Right lobe of liver (tissue), 6 donors: ENCODE measurements at regions not wholly inside any gene's neighbourhood (a gene's known extent, or its start where the extent isn't known, plus 50 kb on each side); places are given as distances from the start of the nearest gene placed in this dataset.

ENCODE experiments used
- ATAC-seq, 4 donors: fragments of 200-7000 bp; cut with Tn5 transposase; one replicate each; pipeline ENCODE4 v1.9.1; 2020; ENCODE audit warnings: mild to moderate bottlenecking in 4 of 4, moderate library complexity in 4 of 4
- DNase-seq, 3 donors: peaks; one replicate each; pipeline ENCODE4 v3.0.0-alpha.2; 2020
- H3K27ac ChIP-seq, 3 donors: fragments of 200-600 bp; one replicate each; pipeline ENCODE4 v1.8.0; 2022
- H3K27me3 ChIP-seq, 2 donors: fragments of 200-600 bp; one replicate each; pipeline ENCODE4 v1.8.0; 2022
- H3K36me3 ChIP-seq, 4 donors: fragments of 200-600 bp; sonication (generic) in 1 of 4; one replicate each; pipeline versions ENCODE4 v1.5.1 to v1.8.0; 2017 to 2022; ENCODE audit warnings: control low read depth in 1 of 4
- H3K4me1 ChIP-seq, 4 donors: fragments of 200-600 bp; sonication (generic) in 1 of 4; one replicate each; pipeline versions ENCODE4 v1.5.1 to v1.8.0; 2017 to 2022; ENCODE audit warnings: control low read depth in 1 of 4
- H3K4me3 ChIP-seq, 3 donors: fragments of 200-600 bp; one replicate each; pipeline ENCODE4 v1.8.0; 2022
- H3K9me3 ChIP-seq, 4 donors: fragments of 200-600 bp; sonication (generic) in 1 of 4; one replicate each; pipeline versions ENCODE4 v1.5.1 to v1.8.0; 2017 to 2022; ENCODE audit warnings: control low read depth in 1 of 4
- POLR2A ChIP-seq: fragments of 450-650 bp; IDR thresholded peaks from one replicate; pipeline ENCODE4 v1.6.1; 2017; ENCODE audit warnings: antibody characterized with exemption, mild to moderate bottlenecking
- WGBS: methylation state at CpG from one replicate; pipeline ENCODE4 v1.1.6; 2018; ENCODE audit warnings: low coverage, low lambda C conversion rate; ENCODE audit not compliant: insufficient coverage; ENCODE audit errors: missing lambda C conversion rate; 5-methylcytosine and 5-hydroxymethylcytosine counted together
- intact Hi-C, 2 donors: fragments of 100-400 bp; cut with DNase I; formaldehyde crosslinking; loops; one replicate each; pipeline versions ENCODE4 v1.11.2 to v1.14.1; 2022
- TF ChIP-seq, protein P1 (sequence below), 4 donors: fragments of 200-600 bp in 3 of 4; fragments of 450-650 bp in 1 of 4; IDR thresholded peaks; one replicate each; pipeline versions ENCODE4 v1.5.1 to v1.8.0; 2016 to 2022; ENCODE audit warnings: antibody characterized with exemption in 4 of 4, mild to moderate bottlenecking in 2 of 4
- donor health status: DM: no; HTN: yes; CAD: no.
- donor health status: DM: no; HTN: no; CAD: no.
- donor health status: DM: no; HTN: no; CAD: no.
- donor health status: DM: no; HTN: yes; CAD: no.
- donor health status: DM: no; HTN: yes; CAD: no.

DNA sequence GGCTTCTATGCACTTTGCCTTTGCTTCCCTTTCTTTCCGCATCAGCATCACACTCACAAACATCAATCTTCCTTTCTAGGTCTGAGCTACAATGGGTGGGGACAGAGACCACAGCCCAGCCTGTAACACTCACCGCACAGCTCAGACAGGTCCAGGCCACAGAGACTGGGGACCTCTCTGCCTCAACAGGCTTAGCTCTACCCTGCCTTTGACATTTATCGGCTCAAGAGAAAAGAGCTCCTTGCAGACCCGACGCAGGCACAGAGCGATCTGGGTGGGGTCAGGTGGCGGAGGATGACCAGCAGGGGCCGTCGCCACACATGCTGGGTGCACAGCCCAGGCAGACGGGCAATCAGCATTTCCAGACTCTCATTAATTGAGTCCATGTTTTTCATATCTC lies 837.3 kb downstream of the TBC1D22A start:
- Histone ChIP-seq H3K36me3 (no peaks in the 10 kb centered on the region), H3K9me3 (no peaks in the 10 kb centered on the region), H3K27me3 (no peaks in the 10 kb centered on the region), H3K27ac (no peak overlapping the region), H3K4me3 (no peak overlapping the region), H3K4me1 (no peaks in the 10 kb centered on the region)
- WGBS, result 69% methylated on average over 8 of the region's 10 CpGs
- no peak for ATAC-seq
- TF ChIP-seq, protein P1, sequence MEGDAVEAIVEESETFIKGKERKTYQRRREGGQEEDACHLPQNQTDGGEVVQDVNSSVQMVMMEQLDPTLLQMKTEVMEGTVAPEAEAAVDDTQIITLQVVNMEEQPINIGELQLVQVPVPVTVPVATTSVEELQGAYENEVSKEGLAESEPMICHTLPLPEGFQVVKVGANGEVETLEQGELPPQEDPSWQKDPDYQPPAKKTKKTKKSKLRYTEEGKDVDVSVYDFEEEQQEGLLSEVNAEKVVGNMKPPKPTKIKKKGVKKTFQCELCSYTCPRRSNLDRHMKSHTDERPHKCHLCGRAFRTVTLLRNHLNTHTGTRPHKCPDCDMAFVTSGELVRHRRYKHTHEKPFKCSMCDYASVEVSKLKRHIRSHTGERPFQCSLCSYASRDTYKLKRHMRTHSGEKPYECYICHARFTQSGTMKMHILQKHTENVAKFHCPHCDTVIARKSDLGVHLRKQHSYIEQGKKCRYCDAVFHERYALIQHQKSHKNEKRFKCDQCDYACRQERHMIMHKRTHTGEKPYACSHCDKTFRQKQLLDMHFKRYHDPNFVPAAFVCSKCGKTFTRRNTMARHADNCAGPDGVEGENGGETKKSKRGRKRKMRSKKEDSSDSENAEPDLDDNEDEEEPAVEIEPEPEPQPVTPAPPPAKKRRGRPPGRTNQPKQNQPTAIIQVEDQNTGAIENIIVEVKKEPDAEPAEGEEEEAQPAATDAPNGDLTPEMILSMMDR (IDR thresholded peaks at IDR 0.05), result no peak
- TF ChIP-seq POLR2A, result no peak
- intact Hi-C loops, result no loop called here
- no peak for DNase-seq

DNA sequence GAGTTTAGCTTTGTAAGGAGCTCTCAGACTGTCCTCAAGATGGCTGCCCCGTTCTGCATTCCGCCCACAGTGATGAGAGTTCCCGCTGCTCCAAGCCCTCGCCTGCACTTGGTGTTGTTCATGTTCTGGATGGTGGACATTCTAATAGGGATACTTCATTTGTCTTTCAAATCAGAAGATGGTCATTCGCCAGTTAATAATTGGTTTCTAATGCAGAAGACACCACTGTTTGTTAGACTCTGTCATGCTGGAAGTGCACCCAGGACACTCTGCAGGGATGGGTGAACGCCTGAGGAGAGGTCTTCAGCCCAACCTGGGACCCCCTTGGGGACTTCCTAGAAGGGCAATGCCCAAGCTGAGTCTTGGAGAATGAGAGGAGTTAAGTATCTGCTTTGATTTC lies 836.4 kb downstream of the TBC1D22A start:
- Histone ChIP-seq H3K9me3 (no peaks in the 10 kb centered on the region), H3K36me3 (no peaks in the 10 kb centered on the region), H3K4me3 (no peak overlapping the region), H3K27me3 (no peaks in the 10 kb centered on the region), H3K4me1 (no peaks in the 10 kb centered on the region), H3K27ac (no peak overlapping the region)
- no peak for ATAC-seq
- DNase-seq, result no peak
- no peak for TF ChIP-seq POLR2A
- TF ChIP-seq, protein P1 (IDR thresholded peaks at IDR 0.05), result no peak
- 81% methylated on average over 5 of the region's 6 CpGs for WGBS
- intact Hi-C loops, result no loop called here

DNA sequence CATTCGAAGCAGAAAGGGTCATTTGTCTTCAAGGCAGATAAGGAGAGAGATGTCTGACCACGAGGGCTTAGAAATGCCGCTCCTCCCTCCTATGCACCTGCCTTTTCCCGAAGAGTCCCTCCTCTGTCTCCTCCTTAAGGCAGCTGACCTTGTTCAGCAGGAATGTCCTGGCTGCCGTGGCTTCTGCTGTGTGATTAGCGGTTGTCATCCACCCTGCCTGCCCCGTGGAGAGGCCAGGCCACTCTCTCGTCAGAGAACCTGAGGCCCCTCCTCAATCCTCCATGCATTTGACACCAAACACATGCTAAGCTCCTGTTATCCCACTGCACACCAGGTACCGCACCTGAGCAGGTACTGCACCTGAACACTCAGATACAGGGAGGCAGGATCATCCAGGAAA lies 834.6 kb downstream of the TBC1D22A start:
- no peaks in the 10 kb centered on the region for H3K9me3 ChIP-seq
- no peak for TF ChIP-seq POLR2A
- TF ChIP-seq, protein P1 (IDR thresholded peaks at IDR 0.05), result no peak
- no peaks in the 10 kb centered on the region for H3K36me3 ChIP-seq
- H3K27ac ChIP-seq, result no peak overlapping the region
- 49% methylated on average over 8 of the region's 9 CpGs for WGBS
- H3K27me3 ChIP-seq, result no peaks in the 10 kb centered on the region
- DNase-seq, result no peak
- no peak for ATAC-seq
- H3K4me3 ChIP-seq, result no peak overlapping the region
- intact Hi-C loops, result no loop called here
- no peaks in the 10 kb centered on the region for H3K4me1 ChIP-seq

DNA sequence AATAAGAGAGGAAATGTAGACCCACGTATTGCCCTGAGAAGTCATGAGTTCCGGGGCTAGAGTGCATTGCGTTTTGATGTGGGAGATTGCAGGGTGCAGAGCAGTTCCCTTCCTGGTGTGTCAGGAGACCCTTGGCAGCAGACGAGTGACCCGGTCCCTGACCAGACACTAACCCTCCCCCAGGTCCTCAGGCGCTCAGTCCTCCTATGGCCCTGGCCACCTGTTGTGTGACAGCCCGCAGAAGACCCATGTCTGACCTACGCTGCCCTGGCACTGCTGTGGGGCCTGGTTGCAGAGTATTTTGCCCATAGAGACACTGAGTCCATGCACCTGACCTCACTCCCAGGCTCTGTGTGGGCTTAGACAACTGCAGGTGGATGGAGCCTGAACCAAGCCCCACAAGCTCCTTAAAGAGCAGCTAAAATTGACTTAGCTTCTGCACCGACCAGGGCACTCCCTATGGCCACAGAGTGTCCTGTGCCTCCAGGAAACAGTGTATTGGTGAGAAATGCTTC lies 833.8 kb downstream of the TBC1D22A start:
- Histone ChIP-seq H3K36me3 (no peaks in the 10 kb centered on the region), H3K4me3 (no peak overlapping the region), H3K4me1 (no peaks in the 10 kb centered on the region), H3K9me3 (no peaks in the 10 kb centered on the region), H3K27me3 (no peaks in the 10 kb centered on the region), H3K27ac (no peak overlapping the region)
- DNase-seq (no peak), ATAC-seq (no peak)
- TF ChIP-seq, protein P1 (IDR thresholded peaks at IDR 0.05), result no peak
- no peak for TF ChIP-seq POLR2A
- intact Hi-C loops, result no loop called here
- WGBS, result 20% methylated on average over 1 of the region's 9 CpGs
